Activated CD8-positive, alpha-beta T cell treated with anti-CD3 and anti-CD28 coated beads for 36 hours (primary cell): ENCODE measurements at regions not wholly inside any gene's neighbourhood (a gene's known extent, or its start where the extent isn't known, plus 50 kb on each side); places are given as distances from the start of the nearest gene placed in this dataset.
A peak's percentile ranks its signal among the peaks of the same experiment; 100 is the strongest.

Experiments used
- ATAC-seq: fragments of 200-7000 bp; cut with Tn5 transposase; one replicate; pipeline ENCODE4 v1.10.0; 2021; ENCODE audit warnings: mild to moderate bottlenecking, moderate library complexity
- CTCF ChIA-PET: fragments of 350-600 bp; sonication (Branson Sonifier 250); formaldehyde crosslinking; loops from one replicate; lab custom pipeline; 2021; ENCODE audit warnings: antibody characterized with exemption; lab: Charles Lee
- POLR2A ChIA-PET: fragments of 350-600 bp; sonication (Branson Sonifier 250); formaldehyde crosslinking; loops from one replicate; lab custom pipeline; 2021; ENCODE audit warnings: antibody characterized with exemption; lab: Charles Lee
- DNase-seq: peaks from one replicate; pipeline ENCODE4 v3.0.0-alpha.2; 2020
- H3K27ac Mint-ChIP-seq: one replicate; pipeline ENCODE4 v1.8.0; 2021; ENCODE audit warnings: mild to moderate bottlenecking, mixed read lengths
- H3K27me3 Mint-ChIP-seq: one replicate; pipeline ENCODE4 v1.8.0; 2021; ENCODE audit warnings: mixed read lengths
- H3K36me3 Mint-ChIP-seq: one replicate; pipeline ENCODE4 v1.8.0; 2021; ENCODE audit warnings: low read depth, mixed read lengths
- H3K4me1 Mint-ChIP-seq: one replicate; pipeline ENCODE4 v1.8.0; 2021; ENCODE audit warnings: low read depth, mixed read lengths
- H3K4me3 Mint-ChIP-seq: one replicate; pipeline ENCODE4 v1.8.0; 2021; ENCODE audit warnings: mild to moderate bottlenecking, moderate library complexity, mixed read lengths
- H3K9me3 Mint-ChIP-seq: one replicate; pipeline ENCODE4 v1.8.0; 2021; ENCODE audit warnings: mixed read lengths
- intact Hi-C: fragments of 100-400 bp; cut with micrococcal nuclease; formaldehyde crosslinking; loops from one replicate; pipeline ENCODE4 v1.10.0; 2022
- TF ChIP-seq, protein P1 (sequence below): fragments of 200-600 bp; IDR thresholded peaks from one replicate; pipeline ENCODE4 v1.8.0; 2022; ENCODE audit warnings: antibody characterized with exemption, mild to moderate bottlenecking

DNA sequence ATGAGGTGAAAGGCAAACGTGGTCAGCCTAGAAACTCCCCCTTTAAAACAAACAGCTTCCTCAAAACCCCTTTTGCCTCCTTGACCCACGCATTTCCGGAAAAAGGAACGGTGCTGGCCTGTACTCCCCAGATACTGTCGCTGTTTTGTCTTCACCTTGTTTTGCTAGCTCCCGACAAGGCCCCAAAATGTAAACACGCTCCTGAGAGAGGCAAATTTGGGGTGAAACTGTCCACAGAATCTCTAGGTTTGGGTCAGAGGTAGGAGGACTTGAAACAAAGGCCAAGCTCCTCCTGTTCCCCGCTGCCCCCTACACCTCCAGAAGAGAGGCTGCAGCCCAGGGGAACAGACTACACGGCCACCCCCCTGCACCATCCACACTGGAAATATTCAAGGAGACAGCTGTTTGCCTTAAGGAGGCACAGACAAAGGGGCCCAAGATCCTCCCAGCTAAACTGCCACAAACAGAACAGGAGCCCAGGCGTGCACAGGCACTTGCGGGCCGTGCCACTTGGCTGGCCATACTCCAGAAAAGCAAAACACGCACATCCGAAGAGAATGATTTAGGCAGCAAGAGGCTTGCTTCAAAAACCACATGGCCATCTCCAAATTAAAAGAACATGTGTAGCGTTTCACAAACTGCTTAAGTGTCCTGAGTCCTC, 160.5 kb upstream of the GRK3 start:
- Mint-ChIP-seq H3K27me3 (no peaks in the 10 kb centered on the region), H3K27ac (peak overlapping the region; percentile 80), H3K4me3 (peak overlapping the region; percentile 95), H3K4me1 (peaks cover 36% of the 10 kb centered on the region), H3K9me3 (no peaks in the 10 kb centered on the region), H3K36me3 (peaks cover 6% of the 10 kb centered on the region)
- intact Hi-C loops: no loop called here
- TF ChIP-seq, protein P1, sequence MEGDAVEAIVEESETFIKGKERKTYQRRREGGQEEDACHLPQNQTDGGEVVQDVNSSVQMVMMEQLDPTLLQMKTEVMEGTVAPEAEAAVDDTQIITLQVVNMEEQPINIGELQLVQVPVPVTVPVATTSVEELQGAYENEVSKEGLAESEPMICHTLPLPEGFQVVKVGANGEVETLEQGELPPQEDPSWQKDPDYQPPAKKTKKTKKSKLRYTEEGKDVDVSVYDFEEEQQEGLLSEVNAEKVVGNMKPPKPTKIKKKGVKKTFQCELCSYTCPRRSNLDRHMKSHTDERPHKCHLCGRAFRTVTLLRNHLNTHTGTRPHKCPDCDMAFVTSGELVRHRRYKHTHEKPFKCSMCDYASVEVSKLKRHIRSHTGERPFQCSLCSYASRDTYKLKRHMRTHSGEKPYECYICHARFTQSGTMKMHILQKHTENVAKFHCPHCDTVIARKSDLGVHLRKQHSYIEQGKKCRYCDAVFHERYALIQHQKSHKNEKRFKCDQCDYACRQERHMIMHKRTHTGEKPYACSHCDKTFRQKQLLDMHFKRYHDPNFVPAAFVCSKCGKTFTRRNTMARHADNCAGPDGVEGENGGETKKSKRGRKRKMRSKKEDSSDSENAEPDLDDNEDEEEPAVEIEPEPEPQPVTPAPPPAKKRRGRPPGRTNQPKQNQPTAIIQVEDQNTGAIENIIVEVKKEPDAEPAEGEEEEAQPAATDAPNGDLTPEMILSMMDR: no peak
- ChIA-PET POLR2A (interaction anchor here (0.6 kb wide), 1 partner anchor 12 kb away, joined by 3 read pairs; no protein-coding TSS in a partner anchor), CTCF (interaction anchor here (0.9 to 1.6 kb wide), 4 partner anchors 15 to 168 kb away, joined by 4 to 12 read pairs (median 4); no protein-coding TSS in a partner anchor)
- peak; percentile 18 for ATAC-seq
- peak; percentile 36 for DNase-seq

DNA sequence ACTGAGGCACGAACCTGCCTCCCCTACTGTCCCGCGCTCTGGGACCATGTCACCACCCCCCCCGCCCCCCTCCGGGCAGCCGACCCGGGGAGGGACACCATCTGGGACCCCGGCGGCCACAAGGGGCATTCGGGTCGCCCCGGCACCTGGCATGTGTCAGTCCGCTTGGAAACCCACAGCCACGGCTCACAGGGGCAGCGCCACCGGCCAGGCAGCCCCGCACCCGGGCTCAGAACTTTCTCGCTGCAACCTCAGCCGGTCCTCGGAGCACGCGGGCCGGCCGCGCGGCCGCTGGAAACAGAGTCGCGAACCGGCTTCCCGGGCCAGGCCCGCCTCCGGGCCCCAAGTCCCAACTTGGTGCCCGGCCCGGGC, 159.9 kb upstream of the GRK3 start:
- Mint-ChIP-seq H3K4me1 (peaks cover 35% of the 10 kb centered on the region), H3K27ac (no peak overlapping the region), H3K27me3 (no peaks in the 10 kb centered on the region), H3K36me3 (peaks cover 6% of the 10 kb centered on the region), H3K4me3 (peak overlapping the region; percentile 95), H3K9me3 (no peaks in the 10 kb centered on the region)
- POLR2A ChIA-PET: no interaction called here
- TF ChIP-seq, protein P1: no peak
- CTCF ChIA-PET: interaction anchor here (1.5 to 1.6 kb wide), 2 partner anchors 43 to 169 kb away, joined by 4 to 12 read pairs; no protein-coding TSS in a partner anchor
- ATAC-seq: peak; percentile 10
- intact Hi-C loops: no loop called here
- no peak for DNase-seq

DNA sequence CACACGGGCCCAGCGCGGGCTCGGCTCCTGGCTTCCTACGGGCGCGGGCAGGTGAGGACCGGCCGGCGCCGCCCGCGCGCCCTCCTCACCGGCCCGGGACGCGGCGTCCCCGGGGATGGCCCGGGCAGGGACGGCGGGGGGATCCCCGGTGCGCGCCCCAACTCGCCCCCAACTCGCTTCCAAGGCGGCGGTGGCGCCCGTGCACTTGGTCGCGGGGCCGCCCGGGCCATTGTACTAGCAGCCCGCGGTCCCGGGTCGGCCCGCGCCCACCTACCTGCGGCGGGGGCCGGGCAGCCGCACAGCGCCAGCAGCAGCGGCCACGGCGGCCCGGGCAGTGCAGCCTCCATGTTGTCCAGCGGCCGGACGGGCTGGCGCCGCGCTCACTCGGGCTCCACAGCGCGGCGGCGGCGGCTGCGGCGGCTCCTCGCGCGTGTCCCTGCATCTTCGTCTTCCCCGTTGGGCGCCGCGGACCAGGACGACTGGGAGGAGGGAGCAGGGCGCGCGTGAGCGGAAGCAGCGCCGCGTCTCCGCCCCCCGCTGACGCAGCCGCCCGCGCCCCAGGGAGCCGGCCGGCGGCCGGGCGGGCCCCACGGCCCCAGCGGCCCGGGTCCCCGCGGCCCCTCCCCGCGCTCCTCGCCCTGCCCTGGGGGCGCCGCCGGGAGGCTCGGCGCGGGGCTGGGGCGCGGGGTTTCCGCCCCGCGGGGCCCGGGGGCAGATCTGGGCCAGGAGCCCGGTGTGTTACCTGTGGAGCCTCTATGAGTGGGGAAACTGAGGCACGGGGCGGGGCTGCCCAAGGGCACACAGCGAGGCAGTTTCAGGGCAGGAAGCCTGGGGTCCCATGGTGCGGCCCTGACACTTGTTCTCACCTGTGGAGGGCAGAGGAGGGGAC, 159.3 kb upstream of the GRK3 start:
- POLR2A ChIA-PET: no interaction called here
- peaks cover 30% of the 10 kb centered on the region for H3K4me1 Mint-ChIP-seq
- intact Hi-C loops: no loop called here

DNA sequence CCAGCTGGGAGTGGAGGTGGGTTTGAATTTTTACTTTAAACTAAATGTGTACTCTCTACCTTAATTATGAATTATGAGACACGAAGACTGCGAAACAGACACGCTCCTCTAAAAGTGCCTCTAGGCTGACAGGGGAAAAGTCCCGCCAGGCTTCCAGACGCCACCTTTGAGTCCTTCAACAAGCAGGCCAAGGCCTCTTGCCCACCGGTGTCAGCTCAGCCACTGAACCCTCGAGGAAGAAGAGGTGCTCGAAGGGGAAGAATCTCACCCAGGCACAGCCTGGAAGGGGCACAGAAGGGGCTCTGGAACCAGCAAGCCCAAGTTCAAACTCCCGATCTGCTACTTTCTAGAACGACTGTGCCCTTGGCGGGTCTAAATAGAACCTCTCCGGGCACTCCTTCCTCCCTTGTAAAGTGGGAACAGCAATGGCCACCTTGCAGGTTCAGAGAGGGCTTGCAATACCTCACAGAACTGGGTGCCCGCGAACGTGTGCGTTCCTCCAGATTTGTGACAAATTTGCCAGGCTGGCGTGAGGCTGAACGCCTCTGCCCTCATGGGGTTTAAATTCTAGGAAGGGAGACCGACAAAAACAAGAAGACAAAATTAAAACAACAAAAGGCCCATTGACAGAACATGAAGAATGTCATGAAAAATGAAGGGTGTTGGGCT, 158.5 kb upstream of the GRK3 start:
- H3K9me3 Mint-ChIP-seq: no peaks in the 10 kb centered on the region
- DNase-seq (no peak), ATAC-seq (no peak)
- H3K36me3 Mint-ChIP-seq: peaks cover 6% of the 10 kb centered on the region
- H3K4me3 Mint-ChIP-seq: peak overlapping the region; percentile 67
- intact Hi-C loops: no loop called here
- peaks cover 31% of the 10 kb centered on the region for H3K4me1 Mint-ChIP-seq
- TF ChIP-seq, protein P1: no peak
- no peak overlapping the region for H3K27ac Mint-ChIP-seq
- H3K27me3 Mint-ChIP-seq: no peaks in the 10 kb centered on the region
- POLR2A ChIA-PET: no interaction called here
- CTCF ChIA-PET: no interaction called here

More for the DNA sequence above, 159.3 kb upstream of the GRK3 start:
- Mint-ChIP-seq H3K27ac (no peak overlapping the region), H3K9me3 (no peaks in the 10 kb centered on the region), H3K36me3 (peaks cover 6% of the 10 kb centered on the region), H3K4me3 (peak overlapping the region; percentile 95), H3K27me3 (no peaks in the 10 kb centered on the region)
- CTCF ChIA-PET: no interaction called here
- DNase-seq: peak; percentile 72
- peak; percentile 79 for ATAC-seq
- TF ChIP-seq, protein P1: no peak
